Panc1 (cell line): ENCODE measurements at regions not wholly inside any gene's neighbourhood (a gene's known extent, or its start where the extent isn't known, plus 50 kb on each side); places are given as distances from the start of the nearest gene placed in this dataset.

Source experiments
- POLR2AphosphoS5 ChIP-seq: IDR thresholded peaks from 2 replicates; pipeline ENCODE4 v1.6.1; 2012; ENCODE audit warnings: mild to moderate bottlenecking, low read depth, low read length, moderate library complexity
- TF ChIP-seq, protein P1 (sequence below): fragments of 450-650 bp; IDR thresholded peaks from 2 replicates; pipeline ENCODE4 v1.5.1; 2017; ENCODE audit warnings: mild to moderate bottlenecking
- TF ChIP-seq, protein P2 (sequence below), 2 experiments: IDR thresholded peaks; 2 replicates each; pipeline ENCODE4 v1.6.1; 2011 to 2012; ENCODE audit warnings: low read depth in 2 of 2, control low read depth in 1 of 2, low read length in 1 of 2, mild to moderate bottlenecking in 1 of 2, moderate library complexity in 1 of 2; ENCODE audit not compliant: insufficient read depth in 1 of 2

GRCh38 chr5:9863486-9863885 lies 233.3 kb upstream of the TAS2R1 start:
- TF ChIP-seq POLR2AphosphoS5: no peak
- TF ChIP-seq, protein P1, sequence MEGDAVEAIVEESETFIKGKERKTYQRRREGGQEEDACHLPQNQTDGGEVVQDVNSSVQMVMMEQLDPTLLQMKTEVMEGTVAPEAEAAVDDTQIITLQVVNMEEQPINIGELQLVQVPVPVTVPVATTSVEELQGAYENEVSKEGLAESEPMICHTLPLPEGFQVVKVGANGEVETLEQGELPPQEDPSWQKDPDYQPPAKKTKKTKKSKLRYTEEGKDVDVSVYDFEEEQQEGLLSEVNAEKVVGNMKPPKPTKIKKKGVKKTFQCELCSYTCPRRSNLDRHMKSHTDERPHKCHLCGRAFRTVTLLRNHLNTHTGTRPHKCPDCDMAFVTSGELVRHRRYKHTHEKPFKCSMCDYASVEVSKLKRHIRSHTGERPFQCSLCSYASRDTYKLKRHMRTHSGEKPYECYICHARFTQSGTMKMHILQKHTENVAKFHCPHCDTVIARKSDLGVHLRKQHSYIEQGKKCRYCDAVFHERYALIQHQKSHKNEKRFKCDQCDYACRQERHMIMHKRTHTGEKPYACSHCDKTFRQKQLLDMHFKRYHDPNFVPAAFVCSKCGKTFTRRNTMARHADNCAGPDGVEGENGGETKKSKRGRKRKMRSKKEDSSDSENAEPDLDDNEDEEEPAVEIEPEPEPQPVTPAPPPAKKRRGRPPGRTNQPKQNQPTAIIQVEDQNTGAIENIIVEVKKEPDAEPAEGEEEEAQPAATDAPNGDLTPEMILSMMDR: no peak
- TF ChIP-seq, protein P2, sequence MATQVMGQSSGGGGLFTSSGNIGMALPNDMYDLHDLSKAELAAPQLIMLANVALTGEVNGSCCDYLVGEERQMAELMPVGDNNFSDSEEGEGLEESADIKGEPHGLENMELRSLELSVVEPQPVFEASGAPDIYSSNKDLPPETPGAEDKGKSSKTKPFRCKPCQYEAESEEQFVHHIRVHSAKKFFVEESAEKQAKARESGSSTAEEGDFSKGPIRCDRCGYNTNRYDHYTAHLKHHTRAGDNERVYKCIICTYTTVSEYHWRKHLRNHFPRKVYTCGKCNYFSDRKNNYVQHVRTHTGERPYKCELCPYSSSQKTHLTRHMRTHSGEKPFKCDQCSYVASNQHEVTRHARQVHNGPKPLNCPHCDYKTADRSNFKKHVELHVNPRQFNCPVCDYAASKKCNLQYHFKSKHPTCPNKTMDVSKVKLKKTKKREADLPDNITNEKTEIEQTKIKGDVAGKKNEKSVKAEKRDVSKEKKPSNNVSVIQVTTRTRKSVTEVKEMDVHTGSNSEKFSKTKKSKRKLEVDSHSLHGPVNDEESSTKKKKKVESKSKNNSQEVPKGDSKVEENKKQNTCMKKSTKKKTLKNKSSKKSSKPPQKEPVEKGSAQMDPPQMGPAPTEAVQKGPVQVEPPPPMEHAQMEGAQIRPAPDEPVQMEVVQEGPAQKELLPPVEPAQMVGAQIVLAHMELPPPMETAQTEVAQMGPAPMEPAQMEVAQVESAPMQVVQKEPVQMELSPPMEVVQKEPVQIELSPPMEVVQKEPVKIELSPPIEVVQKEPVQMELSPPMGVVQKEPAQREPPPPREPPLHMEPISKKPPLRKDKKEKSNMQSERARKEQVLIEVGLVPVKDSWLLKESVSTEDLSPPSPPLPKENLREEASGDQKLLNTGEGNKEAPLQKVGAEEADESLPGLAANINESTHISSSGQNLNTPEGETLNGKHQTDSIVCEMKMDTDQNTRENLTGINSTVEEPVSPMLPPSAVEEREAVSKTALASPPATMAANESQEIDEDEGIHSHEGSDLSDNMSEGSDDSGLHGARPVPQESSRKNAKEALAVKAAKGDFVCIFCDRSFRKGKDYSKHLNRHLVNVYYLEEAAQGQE (IDR thresholded peaks at IDR 0.05; ENCODE audit: insufficient read depth in 1 of 2, low read depth in 2 of 2, low read length in 1 of 2): no peak
